ENCODE measurements at regions not wholly inside any gene's neighbourhood (a gene's known extent, or its start where the extent isn't known, plus 50 kb on each side); places are given as distances from the start of the nearest gene placed in this dataset.

GRCh38 chr20:1825938-1826445 lies 69.2 kb upstream of the SIRPA start:
- DNase-seq (ENCODE audit: low read depth), result no peak
- no peak overlapping the region for H3K4me3 ChIP-seq (ENCODE audit: low read depth, low read length)
- TF ChIP-seq CTCF (IDR thresholded peaks at IDR 0.05; ENCODE audit: insufficient read depth, low read length), result no peak

- peak; percentile 58 for DNase-seq (ENCODE audit: low read depth)
- H3K4me3 ChIP-seq (ENCODE audit: low read depth, low read length), result no peak overlapping the region
- TF ChIP-seq CTCF (IDR thresholded peaks at IDR 0.05; ENCODE audit: insufficient read depth, low read length), result no peak
These were observed 69.7 kb upstream of the SIRPA start for GRCh38 chr20:1825507-1825906.

GRCh38 chr20:1824834-1825233 lies 70.4 kb upstream of the SIRPA start:
- no peak for TF ChIP-seq CTCF (IDR thresholded peaks at IDR 0.05; ENCODE audit: insufficient read depth, low read length)
- DNase-seq (ENCODE audit: low read depth), result no peak
- H3K4me3 ChIP-seq (ENCODE audit: low read depth, low read length), result no peak overlapping the region

- no peak overlapping the region for H3K4me3 ChIP-seq (ENCODE audit: low read depth, low read length)
- TF ChIP-seq CTCF (IDR thresholded peaks at IDR 0.05; ENCODE audit: insufficient read depth, low read length), result no peak
- DNase-seq (ENCODE audit: low read depth), result no peak
These were observed 71.0 kb upstream of the SIRPA start for GRCh38 chr20:1824181-1824580.

GRCh38 chr20:1823450-1823844 lies 71.8 kb upstream of the SIRPA start:
- TF ChIP-seq CTCF (IDR thresholded peaks at IDR 0.05; ENCODE audit: insufficient read depth, low read length), result no peak
- DNase-seq (ENCODE audit: low read depth), result no peak

GRCh38 chr20:1822564-1823449 lies 72.4 kb upstream of the SIRPA start:
- TF ChIP-seq CTCF (IDR thresholded peaks at IDR 0.05; ENCODE audit: insufficient read depth, low read length), result no peak

More at GRCh38 chr20:1823450-1823844, 71.8 kb upstream of the SIRPA start:
- no peak overlapping the region for H3K4me3 ChIP-seq (ENCODE audit: low read depth, low read length)

More at GRCh38 chr20:1822564-1823449, 72.4 kb upstream of the SIRPA start:
- DNase-seq (ENCODE audit: low read depth), result peak; percentile 47
- H3K4me3 ChIP-seq (ENCODE audit: low read depth, low read length), result no peak overlapping the region

Measured in fibroblast of the aortic adventitia (primary cell).